Astrocyte of the cerebellum (primary cell): ENCODE measurements at regions not wholly inside any gene's neighbourhood (a gene's known extent, or its start where the extent isn't known, plus 50 kb on each side); places are given as distances from the start of the nearest gene placed in this dataset.

Experiments
- DNase-seq: peaks from one replicate; pipeline ENCODE4 v3.0.0-alpha.2; 2011; ENCODE audit warnings: low read depth
- H3K4me3 ChIP-seq: 2 replicates; pipeline ENCODE4 v1.5.1; 2011; ENCODE audit warnings: mild to moderate bottlenecking, low read depth, low read length, moderate library complexity
- in situ Hi-C: cut with HindIII; loops from 2 replicates; pipeline ENCODE4 v1.10.0; 2017; ENCODE audit warnings: low sequenced_read_pairs
- TF ChIP-seq, protein P1 (sequence below): IDR thresholded peaks from 2 replicates; pipeline ENCODE4 v1.5.1; 2012; ENCODE audit warnings: low read length, low read depth, moderate library complexity, mild to moderate bottlenecking; ENCODE audit errors: missing control alignments

DNA sequence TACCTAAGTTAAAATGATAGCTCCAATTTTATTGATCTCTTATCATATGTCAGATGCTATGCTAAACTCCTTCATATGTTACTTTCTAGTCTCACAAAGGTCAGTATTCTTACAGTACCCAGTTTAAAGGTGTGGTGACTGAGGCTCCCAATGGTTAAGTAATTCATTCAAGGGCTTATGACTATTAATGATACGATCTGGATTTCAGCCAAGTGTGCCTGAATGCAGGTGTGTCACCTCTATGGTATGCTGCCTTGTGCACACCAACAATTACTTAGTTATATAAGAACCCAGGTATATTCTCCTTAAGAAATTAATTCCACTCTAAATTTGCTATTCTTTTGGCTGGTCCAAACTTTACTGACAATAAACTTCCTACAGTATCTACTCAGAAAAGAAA lies 84.6 kb upstream of the TRPC4 start:
- in situ Hi-C loops = no loop called here
- no peak for DNase-seq
- H3K4me3 ChIP-seq = no peak overlapping the region
- TF ChIP-seq, protein P1, sequence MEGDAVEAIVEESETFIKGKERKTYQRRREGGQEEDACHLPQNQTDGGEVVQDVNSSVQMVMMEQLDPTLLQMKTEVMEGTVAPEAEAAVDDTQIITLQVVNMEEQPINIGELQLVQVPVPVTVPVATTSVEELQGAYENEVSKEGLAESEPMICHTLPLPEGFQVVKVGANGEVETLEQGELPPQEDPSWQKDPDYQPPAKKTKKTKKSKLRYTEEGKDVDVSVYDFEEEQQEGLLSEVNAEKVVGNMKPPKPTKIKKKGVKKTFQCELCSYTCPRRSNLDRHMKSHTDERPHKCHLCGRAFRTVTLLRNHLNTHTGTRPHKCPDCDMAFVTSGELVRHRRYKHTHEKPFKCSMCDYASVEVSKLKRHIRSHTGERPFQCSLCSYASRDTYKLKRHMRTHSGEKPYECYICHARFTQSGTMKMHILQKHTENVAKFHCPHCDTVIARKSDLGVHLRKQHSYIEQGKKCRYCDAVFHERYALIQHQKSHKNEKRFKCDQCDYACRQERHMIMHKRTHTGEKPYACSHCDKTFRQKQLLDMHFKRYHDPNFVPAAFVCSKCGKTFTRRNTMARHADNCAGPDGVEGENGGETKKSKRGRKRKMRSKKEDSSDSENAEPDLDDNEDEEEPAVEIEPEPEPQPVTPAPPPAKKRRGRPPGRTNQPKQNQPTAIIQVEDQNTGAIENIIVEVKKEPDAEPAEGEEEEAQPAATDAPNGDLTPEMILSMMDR = no peak

- TF ChIP-seq, protein P1 = no peak
- in situ Hi-C loops = no loop called here
- DNase-seq = no peak
These were observed 84.1 kb upstream of the TRPC4 start for GRCh38 chr13:37953696-37954095.

GRCh38 chr13:37950016-37950415 lies 80.4 kb upstream of the TRPC4 start:
- no peak overlapping the region for H3K4me3 ChIP-seq
- no peak for DNase-seq
- TF ChIP-seq, protein P1 = no peak
- in situ Hi-C loops = no loop called here

More at GRCh38 chr13:37953696-37954095, 84.1 kb upstream of the TRPC4 start:
- no peak overlapping the region for H3K4me3 ChIP-seq

DNA sequence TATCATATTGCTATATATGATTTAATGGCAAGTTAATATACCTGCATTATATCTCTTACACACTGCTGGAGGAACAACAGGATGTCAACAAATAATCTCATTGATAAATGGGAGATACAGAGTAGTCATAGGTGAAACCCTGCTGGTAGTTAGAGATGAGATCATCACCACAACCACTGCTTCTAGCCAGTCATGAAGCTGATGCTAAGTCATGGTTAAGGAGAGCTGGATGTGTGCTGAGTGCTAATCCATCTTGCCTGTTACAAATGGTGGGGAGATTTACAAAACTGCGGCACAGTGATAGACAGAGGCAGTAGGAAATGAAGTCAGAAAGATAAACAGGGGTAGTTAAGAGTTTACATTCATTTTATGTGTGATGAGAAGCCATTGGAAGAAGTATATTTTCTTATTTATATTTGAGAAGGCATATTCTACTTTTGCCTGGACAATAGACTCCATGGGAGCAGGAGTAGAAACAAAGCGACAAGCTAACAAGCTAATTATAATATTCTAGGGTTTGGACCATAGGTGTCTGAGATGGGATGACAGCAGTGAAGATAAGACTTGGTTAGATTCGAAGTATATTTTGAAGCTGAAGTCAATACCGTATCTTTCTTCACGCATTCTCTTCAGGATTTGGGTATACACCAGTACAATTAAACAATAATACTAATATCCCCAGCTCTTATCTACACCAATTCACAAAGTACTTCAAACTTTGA lies 78.0 kb upstream of the TRPC4 start:
- TF ChIP-seq, protein P1 = no peak
- DNase-seq = no peak

GRCh38 chr13:37945651-37946575 lies 76.3 kb upstream of the TRPC4 start:
- in situ Hi-C loops = no loop called here
- TF ChIP-seq, protein P1 = no peak
- no peak overlapping the region for H3K4me3 ChIP-seq
- no peak for DNase-seq

More for the DNA sequence above, 78.0 kb upstream of the TRPC4 start:
- no peak overlapping the region for H3K4me3 ChIP-seq
- in situ Hi-C loops = no loop called here

GRCh38 chr13:37944869-37945442 lies 75.4 kb upstream of the TRPC4 start:
- in situ Hi-C loops = no loop called here
- H3K4me3 ChIP-seq = no peak overlapping the region
- TF ChIP-seq, protein P1 = no peak
- DNase-seq = no peak
